ENCODE measurements at regions not wholly inside any gene's neighbourhood (a gene's known extent, or its start where the extent isn't known, plus 50 kb on each side); places are given as distances from the start of the nearest gene placed in this dataset.

DNA sequence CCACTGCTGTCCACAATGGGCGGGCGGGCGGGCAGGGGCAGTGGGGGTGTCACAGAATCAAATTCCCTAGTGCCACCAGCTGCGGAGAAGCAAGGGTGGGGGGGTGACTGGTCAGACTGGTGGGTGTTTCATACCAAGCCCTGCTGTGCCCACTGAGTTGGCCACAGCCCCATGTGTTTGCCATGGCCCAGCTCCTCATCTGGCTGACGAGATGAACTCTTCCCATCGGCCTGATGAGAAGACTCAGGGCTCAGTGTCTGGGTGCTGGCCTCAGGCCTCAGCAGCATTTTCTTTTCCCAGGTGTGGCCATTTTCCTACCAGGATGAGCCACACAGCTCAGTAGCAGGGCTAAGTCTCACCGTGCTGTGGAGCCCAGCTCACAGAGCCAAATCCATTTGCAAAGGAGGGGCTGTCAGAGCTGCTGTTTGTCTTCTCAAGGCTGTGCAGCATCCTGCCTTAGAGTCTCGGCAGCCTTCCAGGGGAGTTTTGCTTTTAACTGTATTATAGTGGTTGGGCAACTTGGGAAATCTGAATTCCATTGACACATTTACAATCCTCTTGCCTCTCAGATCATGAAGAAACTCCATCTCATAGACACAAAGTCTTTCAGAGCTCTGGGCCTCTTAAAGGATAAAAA is 176.8 kb downstream of the ABHD5 start:
- DNase-seq, result no peak

DNA sequence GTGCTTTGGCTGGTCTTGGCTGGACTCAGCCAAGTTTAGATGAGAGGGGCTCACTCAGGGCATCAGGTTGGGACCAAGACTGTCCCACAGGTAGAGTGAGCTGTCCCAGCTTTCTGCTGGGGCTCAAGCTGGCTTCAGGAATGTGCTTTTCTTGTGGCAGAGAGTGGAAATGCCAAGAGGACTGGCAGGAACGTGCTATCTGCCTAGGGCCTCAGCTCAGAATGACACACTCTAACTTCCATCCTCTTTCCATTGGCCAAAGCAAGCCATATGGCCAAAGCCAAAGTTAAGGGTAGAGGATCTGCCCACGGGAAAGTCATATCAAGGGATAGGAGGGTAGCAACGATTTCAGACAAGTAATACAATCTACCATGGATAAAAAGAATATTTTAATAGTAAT is 178.8 kb downstream of the ABHD5 start:
- no peak for DNase-seq

GRCh38 chr3:43870120-43870519 is 179.4 kb downstream of the ABHD5 start:
- DNase-seq, result no peak

GRCh38 chr3:43870844-43871626 is 180.3 kb downstream of the ABHD5 start:
- DNase-seq, result no peak

GRCh38 chr3:43871627-43872245 is 181.0 kb downstream of the ABHD5 start:
- no peak for DNase-seq

GRCh38 chr3:43872301-43872700 is 181.6 kb downstream of the ABHD5 start:
- DNase-seq, result no peak

DNA sequence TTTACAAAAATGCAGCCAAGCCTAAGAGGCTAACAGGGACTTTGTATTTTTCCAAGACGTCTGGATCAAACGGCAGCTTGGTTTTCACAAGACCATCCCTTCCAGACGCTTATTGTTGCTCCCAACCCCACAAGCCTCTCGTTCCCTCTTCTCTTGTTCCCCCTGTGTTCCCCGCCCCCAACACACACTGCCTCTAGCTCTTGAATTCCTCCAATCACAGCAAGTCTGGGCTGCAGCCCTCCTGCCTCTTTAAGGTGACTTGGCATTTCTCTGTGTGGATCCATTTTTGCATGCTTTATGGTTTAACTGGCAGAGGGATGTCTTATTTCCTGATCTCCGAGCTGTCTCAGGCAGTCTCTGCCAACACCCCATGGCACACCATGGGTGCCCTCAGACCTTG is 182.2 kb downstream of the ABHD5 start:
- DNase-seq, result no peak

DNA sequence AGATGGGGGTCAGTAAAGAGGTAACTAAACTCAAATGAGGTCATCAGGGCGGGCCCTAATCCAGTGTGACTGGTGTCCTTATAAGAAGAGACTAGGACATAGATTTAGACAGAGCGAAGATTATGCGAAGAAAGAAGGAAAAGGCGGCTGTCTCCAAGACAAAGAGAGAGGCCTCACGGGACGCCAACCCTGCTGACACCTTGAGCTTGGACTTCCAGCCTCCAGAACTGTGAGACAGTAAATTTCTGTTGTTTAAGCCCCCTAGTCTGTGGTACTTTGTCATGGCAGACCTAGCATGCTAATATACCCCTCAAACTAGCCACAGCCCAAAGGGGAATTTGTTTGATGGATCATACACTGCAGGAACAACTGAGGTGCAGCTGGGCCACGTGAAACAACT is 183.0 kb downstream of the ABHD5 start:
- DNase-seq, result no peak

- no peak for DNase-seq
Observed at GRCh38 chr3:43874290-43874689, 183.6 kb downstream of the ABHD5 start.

DNA sequence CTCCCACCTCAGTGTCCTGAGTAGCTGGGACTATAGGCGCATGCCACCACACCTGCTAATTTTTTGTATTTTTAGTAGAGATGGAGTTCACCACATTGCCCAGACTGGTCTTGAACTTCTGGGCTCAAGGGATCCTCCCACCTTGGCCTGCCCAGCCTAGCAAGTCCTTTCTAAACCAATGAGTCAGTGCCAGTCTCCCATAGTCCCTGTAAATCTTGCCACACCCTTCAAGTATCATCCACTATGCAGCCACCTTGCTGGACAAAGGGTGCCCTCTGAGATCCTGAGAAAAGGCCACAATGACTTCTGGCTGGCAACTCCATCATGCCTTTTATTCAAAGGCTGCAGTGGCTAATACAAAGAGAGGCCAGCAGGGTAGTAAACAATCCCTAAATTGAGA is 184.0 kb downstream of the ABHD5 start:
- no peak for DNase-seq

DNA sequence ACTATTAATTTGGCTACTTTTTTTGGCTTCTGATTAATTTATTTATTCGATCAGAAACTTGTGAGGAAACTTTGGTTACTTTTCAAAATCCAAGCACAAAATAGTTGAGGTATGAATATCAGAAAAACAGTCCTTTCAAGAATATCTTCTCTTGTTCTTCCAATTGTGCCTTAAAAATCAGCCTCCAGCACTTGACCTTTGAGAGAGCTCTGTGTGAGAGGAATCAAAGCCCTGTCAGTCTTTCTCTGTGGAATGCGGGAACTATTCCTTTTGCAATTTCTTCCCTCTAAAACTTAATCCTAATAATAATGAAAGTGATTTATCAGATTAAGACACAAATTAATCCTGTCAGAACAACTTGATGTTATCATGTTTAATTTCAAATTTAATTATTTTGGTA is 185.9 kb downstream of the ABHD5 start:
- DNase-seq, result no peak

DNA sequence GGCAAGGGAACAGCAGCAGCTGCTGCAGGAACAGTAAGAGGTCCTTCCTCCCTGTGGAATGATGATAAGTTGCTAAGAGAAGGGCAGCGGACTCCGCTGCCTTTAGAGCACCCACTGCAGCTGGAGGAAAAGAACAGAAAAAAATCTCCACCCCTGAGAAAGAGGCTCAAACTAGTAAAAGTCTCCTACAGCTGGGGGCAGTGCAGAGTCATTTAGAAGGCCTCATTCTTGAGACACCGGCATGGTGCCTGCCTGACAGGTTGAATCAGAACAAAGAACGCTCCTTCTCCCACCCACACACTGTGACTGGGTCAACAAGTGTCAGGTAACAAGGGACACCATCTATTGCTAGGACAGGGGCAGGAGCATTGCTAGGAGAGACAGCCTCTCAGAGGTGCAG is 188.4 kb downstream of the ABHD5 start:
- no peak for DNase-seq

DNA sequence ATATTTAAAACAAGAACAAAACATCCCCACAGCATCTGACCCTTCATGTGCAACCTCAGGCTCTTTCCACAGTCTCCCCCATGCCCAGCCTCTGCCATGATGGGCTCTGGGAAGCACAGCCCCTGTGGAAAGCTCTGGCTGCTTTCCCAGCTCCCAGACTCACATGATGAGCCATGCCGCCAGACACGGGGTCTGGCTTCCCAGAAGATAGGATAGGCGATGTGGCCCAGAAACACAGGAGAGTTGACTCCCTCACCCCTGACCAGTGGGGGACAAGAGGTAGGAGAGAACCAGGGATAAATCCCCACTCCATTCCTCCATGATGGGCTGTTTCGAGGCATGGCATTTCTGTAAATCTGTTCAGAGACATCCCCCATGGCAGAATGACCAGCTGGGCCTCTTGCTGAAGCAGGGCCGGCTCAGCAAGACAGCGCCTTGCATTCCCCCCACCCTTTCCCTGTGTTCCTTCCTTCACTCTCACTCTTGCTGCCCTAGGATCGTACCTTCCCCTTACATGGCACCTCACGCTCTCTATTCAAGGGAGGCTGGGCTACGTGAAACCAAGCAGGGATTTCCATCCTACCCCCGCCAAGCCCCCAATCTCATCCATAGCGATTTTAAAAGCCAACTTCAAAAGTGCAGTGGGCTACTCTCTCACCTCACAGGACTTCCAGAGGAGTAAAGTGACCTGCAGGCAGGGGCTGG is 192.4 kb downstream of the ABHD5 start:
- DNase-seq, result no peak

GRCh38 chr3:43883729-43884396 is 193.1 kb downstream of the ABHD5 start:
- DNase-seq, result no peak

DNA sequence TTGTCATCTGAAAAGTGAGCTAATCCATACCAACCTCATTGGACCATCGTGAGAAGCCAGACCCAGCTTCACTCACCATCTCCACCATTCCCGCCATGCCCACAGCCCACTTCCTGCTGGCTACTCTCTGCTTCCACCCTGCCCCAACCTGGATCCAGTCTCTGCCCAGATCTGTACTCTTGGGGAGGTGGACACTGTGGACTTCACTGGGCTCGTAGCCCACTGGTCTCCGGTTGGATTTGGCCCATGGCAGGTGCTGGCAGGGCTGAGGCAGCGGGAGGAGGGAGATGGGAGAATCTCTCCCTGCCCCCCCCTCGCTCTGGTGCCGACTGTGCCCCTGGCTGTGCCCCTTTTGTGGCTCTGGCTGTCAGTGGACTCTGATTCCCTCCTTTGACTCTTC is 193.8 kb downstream of the ABHD5 start:
- DNase-seq, result no peak

DNA sequence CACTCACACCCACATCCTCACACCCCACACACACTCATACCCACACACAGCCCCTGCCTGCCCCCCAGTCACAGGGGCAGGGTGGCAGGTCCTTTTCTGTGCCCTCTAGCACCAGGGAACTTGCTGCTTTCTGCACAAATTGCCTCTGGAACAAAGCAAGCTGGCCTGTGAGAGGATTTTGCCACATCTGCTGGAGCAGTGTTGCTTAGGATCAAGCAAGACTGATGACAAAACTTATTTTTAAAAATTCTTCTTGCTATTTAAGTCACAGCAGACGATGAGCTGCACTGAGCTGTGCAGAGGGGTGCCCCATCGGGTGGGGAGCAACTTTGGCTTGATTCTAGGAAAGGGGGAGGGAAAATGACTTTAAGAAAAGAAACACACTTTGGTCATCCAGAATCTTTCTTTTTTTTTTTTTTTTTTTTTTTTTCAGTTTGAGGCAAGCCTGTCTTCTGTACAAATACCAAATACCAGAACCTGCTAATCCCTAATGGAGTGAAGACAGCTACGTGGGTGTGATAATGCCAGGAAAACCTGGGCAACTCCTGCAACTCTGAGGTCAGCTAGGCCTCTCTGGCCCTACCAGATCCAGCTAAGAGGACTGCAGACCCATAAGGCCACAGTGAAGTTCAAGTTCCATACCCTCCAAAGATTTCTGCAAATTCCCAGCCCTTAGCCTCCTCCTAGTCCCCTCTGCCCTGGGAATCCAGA is 195.3 kb downstream of the ABHD5 start:
- DNase-seq, result no peak

DNA sequence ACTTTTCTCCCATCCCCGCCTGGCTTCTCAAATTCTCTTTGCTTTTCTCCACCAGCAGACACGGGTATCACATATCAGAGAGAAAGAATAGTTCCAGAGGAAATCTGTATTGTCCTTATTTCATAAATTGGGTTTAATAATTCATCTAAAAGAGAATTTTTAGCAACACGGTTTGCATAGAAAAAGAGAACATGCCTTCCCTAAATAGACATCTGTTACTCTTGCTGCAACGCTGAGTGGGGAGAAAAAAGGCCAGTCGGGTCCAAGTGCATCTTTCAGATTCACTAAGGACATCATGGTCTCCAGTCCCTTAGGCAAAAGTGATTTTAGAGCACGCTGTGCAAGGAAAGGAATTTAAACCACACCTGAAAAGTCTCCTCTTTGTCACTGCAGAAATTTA is 201.3 kb downstream of the ABHD5 start:
- no peak for DNase-seq

DNA sequence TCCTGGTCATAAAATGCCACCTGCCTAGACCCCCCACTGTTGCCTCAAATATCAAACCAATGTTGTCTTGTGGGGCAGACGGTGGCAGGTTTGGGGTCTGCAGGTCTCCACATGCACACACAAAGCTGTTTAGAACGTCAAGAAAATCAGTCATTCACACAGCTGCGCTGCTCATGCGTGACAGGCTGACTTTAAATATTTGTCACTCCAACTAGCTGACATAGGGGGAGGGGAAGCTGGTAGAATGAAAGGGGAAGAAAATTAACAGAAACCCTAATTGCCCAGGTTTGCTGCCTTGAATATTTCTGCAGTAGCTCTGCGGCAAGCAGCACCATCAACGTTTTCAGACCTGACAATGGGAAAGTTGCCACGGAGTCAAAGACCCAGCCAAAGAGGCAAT is 201.8 kb downstream of the ABHD5 start:
- DNase-seq, result no peak

- no peak for DNase-seq
Observed at GRCh38 chr3:43893727-43894126, 203.0 kb downstream of the ABHD5 start.

DNA sequence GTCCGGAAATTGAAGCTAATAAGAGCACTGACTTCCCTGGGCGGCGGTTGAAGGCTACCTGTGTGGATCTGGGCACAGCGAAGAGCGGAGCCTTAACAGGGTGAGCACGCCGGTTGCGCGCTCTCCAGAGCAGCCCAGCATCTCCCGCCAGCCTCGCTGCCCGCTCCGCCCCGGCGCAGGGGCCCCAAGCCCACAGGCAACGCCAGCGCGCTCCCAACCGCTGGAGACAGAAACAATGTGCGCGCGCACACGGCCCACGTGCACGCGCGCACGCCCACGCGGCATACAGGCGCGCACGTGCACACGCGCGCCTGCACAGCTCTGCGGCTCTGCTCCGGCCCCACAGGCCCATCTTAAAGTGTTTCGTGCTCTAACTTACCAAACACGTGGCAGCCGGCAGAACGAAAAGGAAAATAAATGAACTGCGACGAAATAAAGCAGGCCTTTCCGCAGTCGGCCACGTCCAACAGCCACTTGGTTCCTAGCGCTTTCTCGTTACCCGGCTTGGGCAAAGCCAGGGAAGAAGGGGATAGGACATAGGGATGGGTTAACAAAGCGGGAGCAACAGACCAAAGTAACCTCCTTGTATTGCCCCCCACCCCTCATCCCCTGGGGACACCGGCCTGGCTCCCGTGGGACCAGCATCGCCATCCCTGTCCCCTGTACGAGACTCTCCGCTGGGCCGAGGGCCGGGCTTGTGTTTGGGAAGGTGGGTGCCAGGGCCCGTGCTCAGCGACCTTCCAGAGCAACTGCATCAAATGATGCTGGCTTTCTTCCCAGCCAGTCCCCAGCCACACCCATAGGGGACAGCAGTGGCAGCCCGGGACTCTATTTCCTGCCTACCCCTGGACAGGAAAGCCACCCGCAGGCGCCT is 203.7 kb downstream of the ABHD5 start:
- no peak for DNase-seq

GRCh38 chr3:43895573-43895972 is 204.8 kb downstream of the ABHD5 start:
- DNase-seq, result no peak
